ENCODE measurements at regions not wholly inside any gene's neighbourhood (a gene's known extent, or its start where the extent isn't known, plus 50 kb on each side); places are given as distances from the start of the nearest gene placed in this dataset.

- DNase-seq (ENCODE audit: low read depth in 2 of 3, low spot score in 1 of 3) = no peak
Measured at GRCh38 chr10:83572036-83572435, 567.3 kb upstream of the GHITM start.

GRCh38 chr10:83574770-83575169, 564.5 kb upstream of the GHITM start:
- no peak for DNase-seq (ENCODE audit: low read depth in 2 of 3, low spot score in 1 of 3)

GRCh38 chr10:83577421-83577820, 561.9 kb upstream of the GHITM start:
- no peak for DNase-seq (ENCODE audit: low read depth in 2 of 3, low spot score in 1 of 3)

- no peak for DNase-seq (ENCODE audit: low read depth in 2 of 3, low spot score in 1 of 3)
Measured at GRCh38 chr10:83580373-83581012, 558.8 kb upstream of the GHITM start.

GRCh38 chr10:83582407-83583095, 556.8 kb upstream of the GHITM start:
- no peak for DNase-seq (ENCODE audit: low read depth in 2 of 3, low spot score in 1 of 3)

- no peak for DNase-seq (ENCODE audit: low read depth in 2 of 3, low spot score in 1 of 3)
Measured at GRCh38 chr10:83585686-83586085, 553.6 kb upstream of the GHITM start.

- no peak for DNase-seq (ENCODE audit: low read depth in 2 of 3, low spot score in 1 of 3)
Measured at GRCh38 chr10:83592337-83592935, 546.9 kb upstream of the GHITM start.

GRCh38 chr10:83603708-83604107, 535.6 kb upstream of the GHITM start:
- no peak for DNase-seq (ENCODE audit: low read depth in 2 of 3, low spot score in 1 of 3)

GRCh38 chr10:83605783-83606630, 533.3 kb upstream of the GHITM start:
- DNase-seq (ENCODE audit: low read depth in 2 of 3, low spot score in 1 of 3) = no peak

GRCh38 chr10:83607959-83608745, 531.2 kb upstream of the GHITM start:
- DNase-seq (ENCODE audit: low read depth in 2 of 3, low spot score in 1 of 3) = no peak

- no peak for DNase-seq (ENCODE audit: low read depth in 2 of 3, low spot score in 1 of 3)
Measured at GRCh38 chr10:83612050-83612449, 527.3 kb upstream of the GHITM start.

- DNase-seq (ENCODE audit: low read depth in 2 of 3, low spot score in 1 of 3) = no peak
Measured at GRCh38 chr10:83612746-83613145, 526.6 kb upstream of the GHITM start.

GRCh38 chr10:83617172-83617571, 522.1 kb upstream of the GHITM start:
- no peak for DNase-seq (ENCODE audit: low read depth in 2 of 3, low spot score in 1 of 3)

- no peak for DNase-seq (ENCODE audit: low read depth in 2 of 3, low spot score in 1 of 3)
Measured at GRCh38 chr10:83617692-83618545, 521.4 kb upstream of the GHITM start.

- no peak for DNase-seq (ENCODE audit: low read depth in 2 of 3, low spot score in 1 of 3)
Measured at GRCh38 chr10:83625831-83626360, 513.4 kb upstream of the GHITM start.

GRCh38 chr10:83632701-83633100, 506.6 kb upstream of the GHITM start:
- DNase-seq (ENCODE audit: low read depth in 2 of 3, low spot score in 1 of 3) = no peak

GRCh38 chr10:83633547-83633946, 505.8 kb upstream of the GHITM start:
- no peak for DNase-seq (ENCODE audit: low read depth in 2 of 3, low spot score in 1 of 3)

GRCh38 chr10:83636826-83637225, 502.5 kb upstream of the GHITM start:
- DNase-seq (ENCODE audit: low read depth in 2 of 3, low spot score in 1 of 3) = no peak

GRCh38 chr10:83647526-83647925, 491.8 kb upstream of the GHITM start:
- no peak for DNase-seq (ENCODE audit: low read depth in 2 of 3, low spot score in 1 of 3)

- DNase-seq (ENCODE audit: low read depth in 2 of 3, low spot score in 1 of 3) = no peak
Measured at GRCh38 chr10:83648201-83648600, 491.1 kb upstream of the GHITM start.

All from stimulated activated CD4-positive, alpha-beta T cell treated with anti-CD3 and anti-CD28 coated beads, Interleukin-12 subunit alpha, Interleukin-12 subunit beta, amount 100 ng/mL, for 48 hours (primary cell).